WTC11 (cell line): ENCODE measurements at regions not wholly inside any gene's neighbourhood (a gene's known extent, or its start where the extent isn't known, plus 50 kb on each side); places are given as distances from the start of the nearest gene placed in this dataset.

Source experiments
- CTCF ChIP-seq: fragments of 200-600 bp; IDR thresholded peaks from 2 replicates; pipeline ENCODE4 v1.8.0; 2022; ENCODE audit warnings: antibody characterized with exemption
- FOXP1 ChIP-seq: sonication (generic); formaldehyde crosslinking; IDR thresholded peaks from 2 replicates; pipeline ENCODE4 v1.8.0; 2022; ENCODE audit warnings: missing genetic modification reagents, mild to moderate bottlenecking, moderate library complexity, borderline replicate concordance
- FOXP4 ChIP-seq: sonication (generic); formaldehyde crosslinking; IDR thresholded peaks from 2 replicates; pipeline ENCODE4 v1.8.0; 2022; ENCODE audit warnings: mild to moderate bottlenecking, missing genetic modification reagents
- GABPB1 ChIP-seq: sonication (generic); formaldehyde crosslinking; IDR thresholded peaks from 2 replicates; pipeline ENCODE4 v1.8.1; 2023; ENCODE audit warnings: mild to moderate bottlenecking, missing genetic modification reagents
- IRF1 ChIP-seq: sonication (generic); formaldehyde crosslinking; IDR thresholded peaks from 2 replicates; pipeline ENCODE4 v1.8.0; 2023; ENCODE audit warnings: missing genetic modification reagents
- IRF2 ChIP-seq: sonication (generic); formaldehyde crosslinking; IDR thresholded peaks from 2 replicates; pipeline ENCODE4 v1.8.0; 2022; ENCODE audit warnings: low read depth, missing genetic modification reagents, borderline replicate concordance
- MLX ChIP-seq: sonication (generic); formaldehyde crosslinking; IDR thresholded peaks from 2 replicates; pipeline ENCODE4 v1.8.1; 2023; ENCODE audit warnings: mild to moderate bottlenecking, missing genetic modification reagents, moderate library complexity
- NR1H2 ChIP-seq: sonication (generic); formaldehyde crosslinking; IDR thresholded peaks from 2 replicates; pipeline ENCODE4 v1.9.0; 2021; ENCODE audit warnings: mild to moderate bottlenecking, moderate library complexity, missing genetic modification reagents
- SMAD4 ChIP-seq: sonication (generic); formaldehyde crosslinking; IDR thresholded peaks from 2 replicates; pipeline ENCODE4 v1.8.0; 2022; ENCODE audit warnings: mild to moderate bottlenecking, missing genetic modification reagents
- SP1 ChIP-seq: sonication (generic); formaldehyde crosslinking; conservative IDR thresholded peaks from 2 replicates; pipeline ENCODE4 v1.8.1; 2022; ENCODE audit warnings: missing genetic modification reagents
- USF1 ChIP-seq: sonication (generic); formaldehyde crosslinking; IDR thresholded peaks from 2 replicates; pipeline ENCODE4 v1.8.0; 2022; ENCODE audit warnings: mild to moderate bottlenecking, missing genetic modification reagents
- ZSCAN18 ChIP-seq: fragments of 250-450 bp; sonication (Bioruptor Pico); IDR thresholded peaks from 2 replicates; pipeline ENCODE4 v2.1.2; 2022; ENCODE audit warnings: mild to moderate bottlenecking, moderate library complexity

- no peak for TF ChIP-seq CTCF
- no peak for TF ChIP-seq IRF1 (CRISPR knock-in tag)
- TF ChIP-seq MLX (CRISPR knock-in tag), result no peak
- no peak for TF ChIP-seq ZSCAN18
- no peak for TF ChIP-seq FOXP1
- no peak for TF ChIP-seq SP1 (CRISPR knock-in tag)
- no peak for TF ChIP-seq GABPB1 (CRISPR knock-in tag)
- TF ChIP-seq IRF2 (CRISPR knock-in tag), result no peak
- no peak for TF ChIP-seq NR1H2
- no peak for TF ChIP-seq SMAD4 (CRISPR knock-in tag)
- TF ChIP-seq USF1 (CRISPR knock-in tag), result no peak
- TF ChIP-seq FOXP4 (CRISPR knock-in tag), result no peak
Measured at GRCh38 chr13:106033659-106034058, 501.8 kb downstream of the EFNB2 start.
